GM10248 (cell line): ENCODE measurements at regions not wholly inside any gene's neighbourhood (a gene's known extent, or its start where the extent isn't known, plus 50 kb on each side); places are given as distances from the start of the nearest gene placed in this dataset.

Source experiments
- CTCF ChIA-PET: fragments of 300-600 bp; sonication (Branson Sonifier 250); formaldehyde crosslinking; extraction: SDS; loops from one replicate; lab custom pipeline; 2021; ENCODE audit warnings: antibody characterized with exemption; lab: Yijun Ruan, JAX
- POLR2A ChIA-PET: fragments of 350-650 bp; sonication (Branson Sonifier 250); formaldehyde crosslinking; extraction: SDS; loops from one replicate; lab custom pipeline; 2020; ENCODE audit warnings: antibody characterized with exemption; lab: Yijun Ruan, JAX
- DNase-seq: peaks from one replicate; pipeline ENCODE4 v3.0.0; 2012; ENCODE audit errors: extremely low spot score
- TF ChIP-seq, protein P1 (sequence below): IDR thresholded peaks from 2 replicates; pipeline ENCODE4 v1.5.1; 2012; ENCODE audit warnings: mild to moderate bottlenecking, low read depth; ENCODE audit errors: extremely low read depth, missing control alignments, control extremely low read depth

DNA sequence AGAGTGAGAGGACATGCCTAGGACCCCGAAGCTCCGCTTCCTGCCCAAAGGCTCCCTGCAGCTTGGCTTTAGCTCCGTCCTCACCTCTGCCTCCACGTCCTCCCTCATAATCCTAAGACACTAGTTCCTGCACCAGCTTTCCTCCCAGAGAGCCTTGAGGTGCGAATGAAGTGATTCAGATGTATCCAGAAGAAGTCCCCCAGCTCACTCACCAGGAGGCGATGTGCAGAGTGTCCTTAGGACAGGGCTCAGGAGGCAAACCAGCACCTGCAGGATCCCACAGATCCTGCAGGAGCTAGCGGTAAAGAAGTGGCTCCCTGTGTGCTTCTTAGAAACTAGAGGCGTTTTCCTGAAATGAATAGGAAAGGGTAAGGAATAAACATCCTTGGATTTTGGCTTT is 109.7 kb downstream of the HSPH1 start:
- TF ChIP-seq, protein P1, sequence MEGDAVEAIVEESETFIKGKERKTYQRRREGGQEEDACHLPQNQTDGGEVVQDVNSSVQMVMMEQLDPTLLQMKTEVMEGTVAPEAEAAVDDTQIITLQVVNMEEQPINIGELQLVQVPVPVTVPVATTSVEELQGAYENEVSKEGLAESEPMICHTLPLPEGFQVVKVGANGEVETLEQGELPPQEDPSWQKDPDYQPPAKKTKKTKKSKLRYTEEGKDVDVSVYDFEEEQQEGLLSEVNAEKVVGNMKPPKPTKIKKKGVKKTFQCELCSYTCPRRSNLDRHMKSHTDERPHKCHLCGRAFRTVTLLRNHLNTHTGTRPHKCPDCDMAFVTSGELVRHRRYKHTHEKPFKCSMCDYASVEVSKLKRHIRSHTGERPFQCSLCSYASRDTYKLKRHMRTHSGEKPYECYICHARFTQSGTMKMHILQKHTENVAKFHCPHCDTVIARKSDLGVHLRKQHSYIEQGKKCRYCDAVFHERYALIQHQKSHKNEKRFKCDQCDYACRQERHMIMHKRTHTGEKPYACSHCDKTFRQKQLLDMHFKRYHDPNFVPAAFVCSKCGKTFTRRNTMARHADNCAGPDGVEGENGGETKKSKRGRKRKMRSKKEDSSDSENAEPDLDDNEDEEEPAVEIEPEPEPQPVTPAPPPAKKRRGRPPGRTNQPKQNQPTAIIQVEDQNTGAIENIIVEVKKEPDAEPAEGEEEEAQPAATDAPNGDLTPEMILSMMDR = no peak
- ChIA-PET CTCF (interaction anchor here (0.8 to 2.0 kb wide), 2 partner anchors 9 to 73 kb away, joined by 3 to 6 read pairs; no protein-coding TSS in a partner anchor), POLR2A (no interaction called here)
- no peak for DNase-seq

DNA sequence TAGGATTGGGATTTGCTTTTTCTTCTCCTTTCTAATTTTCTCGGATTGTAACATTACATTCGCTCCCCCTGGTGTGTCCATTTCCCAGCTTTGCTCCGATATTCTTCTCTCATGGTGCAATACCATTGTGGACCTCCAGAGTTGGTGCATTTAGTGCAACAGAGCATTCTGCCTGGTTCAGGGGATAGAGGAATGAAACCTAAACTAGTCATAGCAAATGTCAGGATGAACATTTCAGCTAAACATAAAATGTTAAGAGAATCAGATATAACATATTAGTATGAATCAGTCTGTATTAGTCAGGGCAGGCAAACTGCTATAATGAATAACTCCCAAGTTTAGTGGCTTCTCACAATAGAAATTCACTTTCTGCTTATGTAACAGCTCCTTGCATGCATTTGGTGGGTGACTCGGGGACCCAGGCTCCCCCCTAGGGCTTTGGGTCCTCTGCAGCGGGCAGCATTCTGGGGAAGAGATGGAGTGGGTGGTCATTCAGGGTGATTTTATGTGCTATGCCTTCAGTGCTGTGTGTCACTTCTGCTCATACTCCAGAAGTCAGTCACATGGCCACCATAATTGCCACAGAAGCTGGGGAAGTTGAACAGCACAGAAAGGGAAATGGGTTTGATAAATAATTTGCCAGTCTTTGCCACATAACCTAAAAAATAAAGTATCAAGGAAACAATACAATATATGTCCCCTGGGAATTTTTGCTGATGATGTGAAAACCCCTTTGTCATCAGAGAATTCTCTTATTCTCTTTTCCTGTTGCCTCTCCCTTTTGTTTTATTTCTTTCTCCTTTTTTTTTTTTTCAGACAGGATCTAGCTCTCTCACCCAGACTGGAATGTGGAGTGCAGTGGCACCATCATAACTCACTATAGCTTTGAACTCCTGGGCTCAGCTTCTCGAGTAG is 111.0 kb downstream of the HSPH1 start:
- DNase-seq = no peak
- TF ChIP-seq, protein P1 = peak; percentile 4

DNA sequence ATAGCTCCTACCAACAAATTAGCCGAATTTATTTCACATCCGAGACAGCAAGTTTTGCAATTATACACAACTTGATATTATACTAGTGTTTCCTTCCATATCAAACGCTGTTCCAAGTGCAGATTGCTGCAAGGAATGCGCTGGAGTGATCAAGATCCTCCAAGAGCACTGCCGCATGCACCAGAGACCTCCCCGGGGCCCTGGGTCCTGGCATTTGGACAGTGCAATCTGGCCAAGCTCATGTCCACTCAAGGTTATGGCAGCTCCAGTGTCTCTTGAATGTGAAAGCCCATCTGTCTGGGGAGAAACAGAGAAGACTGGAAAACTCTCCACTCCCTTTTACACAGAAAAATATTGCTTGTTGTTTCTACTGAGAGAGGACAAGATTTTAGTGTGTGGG is 111.9 kb downstream of the HSPH1 start:
- POLR2A ChIA-PET = interaction anchor here (0.6 kb wide), 1 partner anchor 111 kb away, joined by 5 read pairs; no protein-coding TSS in a partner anchor
- no peak for DNase-seq
- CTCF ChIA-PET = interaction anchor here (1.3 to 6.8 kb wide), 4 partner anchors 12 to 71 kb away, joined by 3 to 60 read pairs (median 3); no protein-coding TSS in a partner anchor
- TF ChIP-seq, protein P1 = no peak

More for the DNA sequence above, 111.0 kb downstream of the HSPH1 start:
- POLR2A ChIA-PET = interaction anchor here (0.5 to 0.6 kb wide), 2 partner anchors 25 to 578 kb away, joined by 4 to 5 read pairs; no protein-coding TSS in a partner anchor
- CTCF ChIA-PET = interaction anchor here (0.8 to 1.3 kb wide), 2 partner anchors 9 to 15 kb away, joined by 3 to 4 read pairs; no protein-coding TSS in a partner anchor

DNA sequence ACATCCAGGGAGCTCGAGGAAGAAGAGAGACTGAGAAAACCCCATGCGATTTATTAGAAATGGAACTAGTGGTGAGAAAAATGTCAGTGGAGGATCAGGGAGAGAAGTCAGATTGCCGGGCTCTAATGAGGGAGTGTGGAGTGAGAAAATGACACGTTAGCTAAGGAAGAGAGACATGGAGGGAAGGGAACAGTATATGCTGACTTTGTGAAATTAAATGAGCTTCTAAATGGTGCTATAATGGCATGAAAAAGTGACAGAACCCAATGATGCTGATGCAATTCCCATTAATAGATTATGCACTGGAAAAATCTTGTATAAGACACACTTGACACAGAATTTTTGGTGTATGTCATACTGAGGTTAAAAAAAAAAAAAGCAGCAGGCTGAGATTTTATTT is 112.6 kb downstream of the HSPH1 start:
- ChIA-PET CTCF (interaction anchor here (0.9 to 6.8 kb wide), 6 partner anchors 13 to 252 kb away, joined by 3 to 60 read pairs (median 3); no protein-coding TSS in a partner anchor), POLR2A (interaction anchor here (0.6 kb wide), 1 partner anchor 112 kb away, joined by 5 read pairs; no protein-coding TSS in a partner anchor)
- DNase-seq = no peak
- TF ChIP-seq, protein P1 = no peak

DNA sequence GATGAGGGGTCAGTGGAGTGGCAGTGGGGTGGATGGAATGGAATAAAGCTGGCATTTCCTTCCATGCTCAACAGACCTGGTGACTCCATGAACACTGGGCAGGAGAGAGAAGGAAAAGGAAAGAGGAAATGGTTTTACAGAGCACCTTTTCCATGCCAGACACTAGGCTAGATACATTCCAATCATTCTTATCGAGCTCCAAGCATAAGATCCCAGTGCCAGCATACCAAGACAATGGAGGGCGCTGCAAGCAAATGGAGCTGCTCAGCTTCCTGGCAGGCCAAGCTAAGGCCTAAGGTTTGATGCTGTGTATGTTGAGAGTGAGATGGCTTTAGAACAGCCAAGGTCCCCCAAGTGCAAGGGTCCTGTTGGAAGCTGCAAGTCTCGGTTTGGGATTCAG is 113.2 kb downstream of the HSPH1 start:
- ChIA-PET CTCF (interaction anchor here (1.4 to 6.8 kb wide), 5 partner anchors 14 to 252 kb away, joined by 3 to 60 read pairs (median 3); no protein-coding TSS in a partner anchor), POLR2A (no interaction called here)
- TF ChIP-seq, protein P1 = no peak
- DNase-seq = no peak

DNA sequence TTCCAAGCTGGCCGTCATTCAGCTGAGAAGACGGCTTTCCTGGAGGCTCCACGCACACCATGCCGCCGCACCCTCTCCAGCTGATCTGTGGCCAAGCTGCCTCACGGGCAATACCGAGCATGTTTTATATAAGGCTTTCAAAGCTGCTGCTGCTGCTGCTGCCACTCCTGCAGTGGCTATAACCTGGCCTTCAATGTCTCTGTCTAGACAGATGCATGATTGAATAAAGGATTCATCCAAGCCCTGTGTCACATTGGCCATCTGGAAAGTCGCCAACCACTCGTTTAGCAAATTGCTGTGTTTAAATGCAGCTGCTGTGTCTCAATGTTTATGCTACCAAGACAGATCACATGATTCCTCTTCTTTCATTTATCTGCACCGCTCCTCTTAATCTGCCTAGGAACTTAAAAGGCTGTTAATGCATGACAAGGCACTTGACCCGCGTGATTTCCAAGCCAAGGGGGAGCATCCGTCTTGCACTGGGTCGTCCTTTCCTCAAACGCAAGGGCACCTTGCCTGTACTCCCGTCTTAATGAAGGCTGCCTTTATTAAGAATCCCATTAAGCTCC is 114.3 kb downstream of the TEX26 start:
- TF ChIP-seq, protein P1 = no peak
- ChIA-PET POLR2A (no interaction called here), CTCF (interaction anchor here (1.3 to 6.8 kb wide), 3 partner anchors 64 to 181 kb away, joined by 7 to 60 read pairs (median 18); no protein-coding TSS in a partner anchor)
- DNase-seq = no peak
